ENCODE measurements at regions not wholly inside any gene's neighbourhood (a gene's known extent, or its start where the extent isn't known, plus 50 kb on each side); places are given as distances from the start of the nearest gene placed in this dataset.
A peak's percentile ranks its signal among the peaks of the same experiment; 100 is the strongest.
"Not testable (repeated sequence)": the region's sequence is repeated elsewhere in the genome, so short reads cannot be mapped to it uniquely, and the experiment has no call there.

DNA sequence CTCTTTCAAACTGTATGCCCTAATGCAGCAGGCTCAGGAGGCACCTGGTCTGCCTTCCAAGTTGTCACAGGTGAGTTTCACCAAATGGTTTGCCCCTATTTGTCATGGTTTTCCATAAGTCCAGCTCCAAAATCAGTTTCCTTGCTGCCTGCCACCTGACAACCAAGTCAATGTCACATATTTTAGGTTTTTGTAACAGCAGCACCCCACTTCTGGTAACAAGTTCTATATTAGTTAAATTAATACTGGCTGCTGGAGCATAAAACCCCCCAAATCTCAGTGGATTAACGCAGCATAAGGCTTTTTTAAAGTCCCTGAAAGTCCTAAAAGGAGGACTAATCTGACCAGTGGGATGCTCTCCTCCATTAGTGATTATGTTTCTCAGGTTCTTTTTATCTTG is 200.7 kb downstream of the RRAGC start:
- no peak for DNase-seq

GRCh38 chr1:38657873-38658272 is 201.7 kb downstream of the RRAGC start:
- no peak for DNase-seq

GRCh38 chr1:38657207-38657840 is 202.2 kb downstream of the RRAGC start:
- DNase-seq, result no peak

- no peak for DNase-seq
Observed at GRCh38 chr1:38656726-38657125, 202.8 kb downstream of the RRAGC start.

DNA sequence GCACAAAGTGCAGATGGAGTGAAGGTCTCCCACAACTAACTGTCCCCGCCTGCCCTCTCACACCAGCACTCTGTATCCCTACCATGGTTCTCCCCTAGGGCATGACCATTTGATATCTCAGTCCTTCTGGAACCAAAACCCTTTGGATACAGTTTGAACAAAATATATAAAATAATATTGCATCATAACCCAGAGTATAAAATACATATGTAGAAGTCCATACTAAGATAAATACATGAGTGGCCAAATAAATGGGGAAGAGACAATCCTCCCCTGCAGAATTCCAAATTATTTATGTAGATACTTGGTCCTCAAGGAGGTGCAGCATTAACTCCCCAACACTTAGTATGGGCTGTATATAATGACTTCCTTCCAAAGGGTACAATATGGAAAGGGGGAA is 207.4 kb downstream of the RRAGC start:
- no peak for DNase-seq

DNA sequence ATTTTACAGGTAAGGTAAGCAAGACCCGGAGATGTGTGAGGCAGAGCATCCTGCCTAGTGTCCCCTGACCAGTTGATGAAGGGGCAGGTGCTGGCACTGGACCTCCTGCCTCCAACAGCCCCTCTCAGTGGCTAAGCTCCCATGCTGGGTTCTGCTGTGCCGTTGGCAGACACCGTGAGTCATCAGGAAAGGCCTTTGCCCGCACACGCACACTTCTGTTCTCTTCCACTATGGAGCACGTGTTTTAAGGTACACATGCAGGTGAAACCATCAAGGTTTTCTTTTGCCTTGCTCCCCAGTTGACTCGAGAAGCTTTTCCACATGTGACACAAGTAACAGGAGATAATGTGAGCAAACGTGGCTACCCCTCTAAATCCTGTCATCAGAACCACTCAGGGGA is 207.9 kb downstream of the RRAGC start:
- no peak for DNase-seq

- DNase-seq, result no peak
Observed at GRCh38 chr1:38648417-38648816, 211.2 kb downstream of the RRAGC start.

GRCh38 chr1:38647341-38647740 is 212.2 kb downstream of the RRAGC start:
- not testable (repeated sequence) for DNase-seq

GRCh38 chr1:38644092-38644491 is 215.5 kb downstream of the RRAGC start:
- DNase-seq, result no peak

- no peak for DNase-seq
Observed at GRCh38 chr1:38641661-38642060, 217.9 kb downstream of the RRAGC start.

DNA sequence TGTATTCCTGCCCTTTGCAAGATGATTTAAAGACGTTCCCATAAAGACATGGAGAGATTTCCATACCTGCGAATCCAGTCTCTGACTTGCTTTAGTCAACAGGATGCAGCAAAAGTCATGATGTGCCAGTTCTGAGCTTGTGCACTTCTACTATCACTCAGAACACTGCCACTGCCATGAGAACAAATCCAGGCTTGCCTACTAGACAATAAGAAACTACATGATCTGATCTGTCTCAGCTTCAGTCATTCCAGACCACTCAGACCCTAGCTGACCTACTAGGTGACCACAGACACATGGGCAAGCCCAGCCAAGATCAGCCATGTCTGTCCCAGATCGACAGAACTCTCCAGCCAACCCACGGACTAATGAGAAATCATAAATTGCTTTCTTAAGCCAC is 219.2 kb downstream of the RRAGC start:
- no peak for DNase-seq

GRCh38 chr1:38628241-38628640 is 231.3 kb downstream of the RRAGC start:
- DNase-seq, result no peak

DNA sequence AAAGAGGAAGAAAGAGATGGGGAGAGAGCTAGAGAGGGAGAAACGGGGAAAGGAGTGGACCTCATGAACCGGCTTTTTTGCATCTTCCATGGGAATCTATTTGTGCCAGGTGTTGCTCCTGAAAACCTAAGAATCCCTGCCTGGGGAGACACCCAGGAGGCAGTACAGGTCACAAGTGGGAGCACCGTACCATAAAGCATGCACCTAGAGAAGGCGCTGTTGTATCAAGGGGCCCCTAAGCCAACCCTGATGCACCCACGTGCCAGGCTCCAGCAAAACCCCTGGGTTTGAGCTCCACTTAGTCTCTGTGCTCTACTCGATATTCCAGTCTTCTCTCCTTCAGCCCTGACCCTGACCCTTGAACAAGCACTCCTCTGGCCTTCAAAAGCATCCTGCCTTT is 233.6 kb downstream of the RRAGC start:
- no peak for DNase-seq

DNA sequence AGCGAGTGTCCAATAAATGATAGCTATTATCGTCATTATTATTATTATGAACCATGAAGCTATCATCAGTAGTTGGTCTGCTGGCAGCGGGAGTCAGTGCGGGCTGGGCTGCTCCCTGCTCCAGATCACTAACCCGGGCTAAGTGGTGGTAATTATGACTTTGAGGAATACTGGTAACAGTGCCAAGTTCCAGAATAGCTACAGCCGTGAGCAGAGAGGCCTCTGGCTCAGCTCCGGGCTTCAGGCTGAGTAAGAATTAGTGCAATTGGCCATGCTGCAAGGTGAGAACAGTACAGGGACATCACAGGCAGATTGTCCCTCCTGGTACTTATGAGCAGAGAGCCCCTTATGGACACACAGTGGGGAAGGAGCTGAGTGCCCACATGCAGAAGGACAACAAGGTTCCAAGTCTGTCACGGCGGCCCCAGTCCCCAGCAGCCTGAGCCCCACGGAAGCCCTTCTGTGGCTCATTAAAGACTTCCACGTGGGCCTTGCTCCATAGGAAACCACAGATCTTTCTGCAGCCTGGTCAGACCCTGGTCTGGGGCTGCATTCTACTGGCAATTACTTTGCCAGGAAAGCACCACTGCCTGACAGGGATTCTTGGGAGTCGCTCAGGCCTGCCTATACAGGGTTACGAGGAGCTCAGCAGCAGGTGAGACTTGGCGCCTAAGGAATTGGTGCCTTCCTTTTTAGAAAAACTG is 235.1 kb downstream of the RRAGC start:
- peak; percentile 38 for DNase-seq

- no peak for DNase-seq
Observed at GRCh38 chr1:38623529-38623928, 236.0 kb downstream of the RRAGC start.

DNA sequence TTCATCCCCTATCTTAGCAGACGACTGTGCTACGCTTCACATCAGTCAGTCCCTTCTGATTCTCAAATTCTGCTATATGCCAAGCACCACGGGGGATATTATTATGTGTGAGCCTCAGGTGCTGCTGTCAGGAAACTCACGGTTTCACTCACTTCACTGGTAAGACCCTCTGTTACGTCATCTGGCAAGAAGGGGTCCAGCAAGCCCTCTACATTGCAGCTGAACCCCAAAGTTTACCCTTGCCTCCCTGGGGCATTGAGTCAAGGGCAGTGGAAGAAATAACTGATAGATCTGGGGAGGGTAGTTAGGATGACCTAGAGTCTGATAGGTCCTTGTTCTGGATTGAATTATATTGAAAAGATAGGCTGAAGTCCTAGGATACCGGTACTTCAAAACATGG is 237.4 kb downstream of the RRAGC start:
- no peak for DNase-seq

- DNase-seq, result no peak
Observed at GRCh38 chr1:38616846-38617245, 242.7 kb downstream of the RRAGC start.

DNA sequence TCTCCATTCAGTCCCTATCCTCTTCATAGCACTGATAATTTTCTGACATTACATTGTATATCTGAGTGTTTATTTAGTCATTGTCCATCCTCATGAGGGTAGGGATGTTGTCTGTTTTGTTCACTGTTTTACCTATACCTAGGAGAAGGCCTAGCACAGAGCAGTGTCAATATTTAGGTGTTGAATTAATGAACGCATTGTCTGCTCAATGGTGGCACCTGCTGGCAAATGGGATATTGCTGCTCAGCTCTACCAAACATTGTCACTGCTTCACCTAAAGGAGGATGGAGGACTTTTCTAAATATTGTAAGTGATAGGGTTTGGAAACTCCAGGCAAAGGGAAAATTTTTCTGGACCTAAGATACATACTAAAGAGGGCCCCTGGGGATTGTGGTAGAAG is 243.9 kb downstream of the RRAGC start:
- no peak for DNase-seq

DNA sequence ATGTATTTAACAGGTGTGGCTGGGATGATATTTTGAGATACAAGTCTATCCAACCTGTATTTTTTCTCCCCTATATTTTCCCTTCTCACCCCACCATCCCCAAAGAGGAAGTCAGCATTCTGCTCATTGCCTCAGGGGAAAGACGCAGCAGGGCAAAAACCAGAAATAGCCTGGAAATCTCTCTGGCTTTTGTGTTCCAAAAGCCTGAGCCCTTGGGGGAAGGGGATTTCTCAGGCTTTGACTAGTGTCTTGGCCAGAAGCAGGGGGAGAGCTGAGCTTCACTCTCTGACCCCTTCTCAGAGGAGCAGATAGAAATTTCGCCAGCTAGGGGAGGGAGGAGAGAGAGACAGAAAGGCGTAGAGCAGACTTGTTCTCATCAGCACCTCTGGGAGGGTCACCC is 244.7 kb downstream of the RRAGC start:
- no peak for DNase-seq

- peak; percentile 54 for DNase-seq
Observed at GRCh38 chr1:38613996-38614395, 245.6 kb downstream of the RRAGC start.

GRCh38 chr1:38612951-38613350 is 246.6 kb downstream of the RRAGC start:
- DNase-seq, result no peak

DNA sequence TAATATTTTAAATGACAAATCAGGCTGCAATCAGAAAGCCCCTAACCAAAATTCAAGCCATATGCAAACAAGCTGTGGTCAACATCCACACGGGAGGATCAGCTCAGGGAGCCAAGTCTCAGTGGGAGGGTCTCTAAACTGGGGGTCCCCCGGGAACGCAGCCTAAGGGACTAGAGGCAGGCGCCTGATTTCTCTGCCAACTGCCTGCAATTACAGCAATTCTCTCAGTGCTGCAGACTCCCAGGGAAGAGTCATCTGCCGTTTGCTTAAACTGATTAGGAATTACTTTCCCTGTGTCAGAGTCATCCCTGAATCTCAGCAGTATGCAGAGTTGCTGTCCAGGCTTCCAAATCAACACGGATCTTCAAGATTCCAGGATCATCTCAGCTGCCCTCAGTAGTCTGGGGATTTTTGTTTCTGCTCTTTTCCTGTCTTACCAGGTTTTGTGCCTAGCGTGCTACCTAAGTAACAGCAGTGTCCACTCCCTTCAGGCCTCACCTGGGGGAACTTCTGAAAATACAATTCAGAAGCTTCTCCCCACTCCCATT is 247.8 kb downstream of the RRAGC start:
- DNase-seq, result no peak

GRCh38 chr1:38609166-38610025 is 250.2 kb downstream of the RRAGC start:
- no peak for DNase-seq

Data from femur (tissue), 1 donor.